Stimulated activated CD4-positive, alpha-beta T cell treated with anti-CD3 and anti-CD28 coated beads, TNF-alpha, amount 100 ng/mL, for 48 hours (primary cell): ENCODE measurements at regions not wholly inside any gene's neighbourhood (a gene's known extent, or its start where the extent isn't known, plus 50 kb on each side); places are given as distances from the start of the nearest gene placed in this dataset.

Source experiments
- DNase-seq, 3 donors: peaks; one replicate each; pipeline ENCODE4 v3.0.0-alpha.2; 2020; ENCODE audit warnings: low read depth in 3 of 3

DNA sequence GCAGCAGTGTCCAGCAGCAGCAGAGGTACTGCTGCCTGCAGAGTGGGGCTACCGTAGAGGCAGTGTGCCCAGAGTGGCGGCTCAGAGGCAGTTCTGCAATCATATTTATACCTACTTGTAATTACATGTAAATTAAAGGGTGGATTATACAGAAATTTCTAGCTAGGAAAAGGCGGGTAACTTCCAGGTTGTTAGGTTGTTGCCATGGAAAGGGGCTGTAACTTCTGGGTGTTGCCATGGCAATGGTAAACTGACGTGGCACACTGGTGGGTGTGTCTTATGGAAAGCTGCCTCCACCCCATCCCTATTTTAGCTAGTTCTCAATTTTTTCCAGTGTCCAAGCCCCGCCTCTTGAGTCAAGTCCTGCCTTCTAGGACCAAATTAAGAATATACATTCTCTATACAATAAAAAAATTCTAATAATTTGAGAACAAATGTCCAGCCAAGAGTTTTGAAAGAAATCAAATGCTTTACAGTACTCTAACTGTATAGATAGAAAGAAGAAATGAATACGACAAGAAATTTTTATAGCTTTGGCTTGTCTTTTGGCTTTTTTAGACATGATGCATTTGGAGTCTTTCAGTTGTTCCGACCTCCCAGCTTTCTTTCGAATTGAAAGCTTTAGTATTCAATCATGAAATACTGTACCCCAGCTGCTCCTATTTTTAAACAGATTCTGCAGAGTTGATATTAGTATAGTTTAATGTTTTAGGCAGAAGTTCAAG is 816.6 kb downstream of the DIAPH3 start:
- no peak for DNase-seq

DNA sequence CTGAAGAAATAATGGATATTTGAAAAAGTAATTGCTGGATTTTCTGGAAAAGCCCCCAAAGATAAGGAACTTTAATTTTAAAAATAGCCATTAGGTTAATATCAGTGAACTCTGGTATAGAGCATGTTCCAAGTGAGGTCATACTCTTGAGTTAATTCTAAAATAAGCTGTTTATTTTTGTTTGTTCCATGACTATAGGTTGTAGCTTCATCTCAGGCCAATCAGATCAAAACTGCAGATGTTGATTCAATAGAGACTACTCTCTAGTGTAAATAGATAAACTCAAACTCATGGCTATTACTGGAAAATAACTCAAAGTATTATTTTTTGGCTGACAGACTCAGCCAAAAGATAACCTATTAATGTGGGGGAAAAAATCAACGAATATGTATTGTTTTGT is 815.1 kb downstream of the DIAPH3 start:
- no peak for DNase-seq

DNA sequence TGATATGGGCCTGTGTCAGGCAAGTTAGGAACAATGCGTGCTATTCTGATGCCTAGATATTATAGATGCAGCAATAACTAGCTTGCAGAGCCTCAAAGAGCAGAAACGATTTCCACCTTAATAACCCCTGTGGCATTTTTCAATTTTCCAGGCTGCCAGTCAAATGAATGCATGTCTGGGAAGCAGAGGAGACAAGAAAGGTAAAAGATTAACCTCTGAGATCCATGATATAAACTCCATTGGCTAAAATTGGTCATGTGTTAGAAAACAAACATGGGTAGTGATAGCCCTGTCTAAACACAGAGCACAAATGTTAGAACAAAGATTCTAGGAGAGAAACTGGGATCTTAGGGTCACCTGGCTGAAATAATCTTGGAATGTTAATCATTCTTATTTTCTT is 811.1 kb downstream of the DIAPH3 start:
- DNase-seq: no peak

DNA sequence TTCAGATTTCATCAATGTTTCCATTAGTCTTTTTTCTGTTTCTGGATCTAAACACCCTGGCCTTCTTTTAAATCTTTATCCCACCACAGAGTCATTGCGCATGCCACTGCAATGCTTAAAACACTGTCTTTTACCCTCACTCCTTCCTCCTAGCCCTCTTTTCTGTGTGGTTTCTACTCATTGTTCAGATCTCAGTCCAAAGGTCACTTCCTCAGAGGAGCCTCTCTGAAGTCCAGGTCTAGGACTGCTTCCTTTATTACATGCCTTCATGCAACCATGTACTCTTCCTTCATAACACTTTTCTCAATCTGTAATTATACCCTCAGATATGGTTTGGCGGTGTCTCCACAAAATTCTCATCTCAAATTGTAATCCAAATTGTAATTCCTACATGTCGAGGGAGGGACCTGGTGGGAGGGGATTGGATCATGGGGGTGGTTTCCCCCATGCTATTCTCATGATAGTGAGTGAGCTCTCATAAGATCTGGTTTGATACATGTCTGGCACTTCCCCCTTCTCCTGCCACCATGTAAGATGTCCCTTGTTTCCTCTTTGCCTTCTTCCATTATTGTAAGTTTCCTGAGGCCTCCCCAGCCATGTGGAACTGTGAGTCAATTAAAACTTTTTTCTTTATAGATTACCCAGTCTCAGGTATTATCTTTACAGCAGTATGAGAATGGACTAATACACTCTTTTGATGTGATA is 808.9 kb downstream of the DIAPH3 start:
- no peak for DNase-seq

DNA sequence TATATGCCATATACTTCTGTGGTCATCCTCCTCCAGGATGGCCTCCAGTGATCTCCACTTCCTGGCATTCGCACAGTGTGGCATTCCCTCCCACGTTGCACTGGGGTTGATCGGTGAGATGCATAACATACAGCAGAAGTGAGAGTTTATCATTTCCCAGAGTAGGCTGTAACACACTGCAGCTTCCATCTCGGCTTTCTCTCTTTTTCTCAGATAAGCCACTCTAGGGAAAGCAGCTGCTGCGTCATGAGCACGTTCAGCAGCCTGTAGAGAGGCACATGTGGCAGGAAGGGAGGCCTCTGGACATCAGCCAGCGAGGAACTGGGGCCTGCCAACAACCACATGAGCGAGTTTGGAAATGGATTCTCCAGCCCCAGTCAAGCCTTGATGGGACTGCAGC is 807.1 kb downstream of the DIAPH3 start:
- DNase-seq: no peak

DNA sequence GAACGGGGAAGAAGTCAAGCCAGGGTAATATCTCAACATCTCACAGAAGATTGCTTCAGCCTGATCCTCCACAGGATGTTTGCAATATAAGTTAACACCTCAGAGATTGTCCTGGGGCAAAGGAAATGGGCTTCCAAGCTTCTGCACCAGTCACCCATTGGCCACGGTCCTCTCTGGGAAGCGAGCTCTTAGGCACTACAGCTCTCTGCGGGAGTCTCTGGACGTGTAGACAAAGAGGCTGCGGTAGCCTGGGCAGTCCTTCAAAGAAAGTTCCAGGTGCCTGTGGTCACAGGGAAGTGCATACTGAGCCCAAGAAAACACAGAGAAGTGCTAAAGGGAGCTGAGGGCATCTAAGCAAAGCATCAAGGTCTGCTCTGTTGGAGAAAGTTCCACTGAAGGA is 805.7 kb downstream of the DIAPH3 start:
- DNase-seq: no peak

DNA sequence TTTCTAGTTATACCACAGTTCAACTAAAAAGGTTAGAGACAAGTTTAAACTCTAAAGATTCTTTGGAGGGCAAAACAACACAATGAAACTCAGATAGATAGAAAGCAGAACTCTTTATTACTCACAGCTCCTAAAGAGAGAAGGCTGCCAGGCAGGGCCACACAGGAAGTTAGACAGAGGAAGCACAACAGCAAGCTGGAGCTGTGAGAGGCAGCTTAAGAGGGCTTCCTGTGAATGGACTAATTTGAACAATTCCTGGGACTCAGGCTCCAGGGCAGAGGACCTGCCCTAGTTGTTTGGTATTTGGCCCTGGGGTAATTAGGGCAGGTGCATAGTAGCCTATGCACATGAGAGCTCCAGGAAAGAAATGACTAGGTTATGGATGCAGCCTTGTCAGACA is 803.6 kb downstream of the DIAPH3 start:
- no peak for DNase-seq

DNA sequence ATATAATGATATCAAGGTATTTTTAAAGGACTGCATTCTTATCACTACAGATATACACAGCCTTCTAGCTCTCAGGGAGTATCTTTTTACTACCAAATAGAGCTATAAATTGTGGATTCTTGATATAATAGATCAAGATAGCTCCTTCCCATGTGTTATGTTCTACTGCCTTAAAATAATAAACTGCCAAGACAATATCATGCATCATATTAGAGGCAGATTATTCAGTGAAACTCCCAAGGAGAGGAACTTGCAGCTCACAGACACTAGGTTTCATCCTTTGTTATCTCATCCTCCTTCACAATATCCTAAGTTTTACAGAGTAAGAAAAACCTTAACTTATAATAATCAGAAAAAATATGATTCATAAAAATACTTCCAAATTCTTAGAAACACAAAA is 802.8 kb downstream of the DIAPH3 start:
- no peak for DNase-seq

DNA sequence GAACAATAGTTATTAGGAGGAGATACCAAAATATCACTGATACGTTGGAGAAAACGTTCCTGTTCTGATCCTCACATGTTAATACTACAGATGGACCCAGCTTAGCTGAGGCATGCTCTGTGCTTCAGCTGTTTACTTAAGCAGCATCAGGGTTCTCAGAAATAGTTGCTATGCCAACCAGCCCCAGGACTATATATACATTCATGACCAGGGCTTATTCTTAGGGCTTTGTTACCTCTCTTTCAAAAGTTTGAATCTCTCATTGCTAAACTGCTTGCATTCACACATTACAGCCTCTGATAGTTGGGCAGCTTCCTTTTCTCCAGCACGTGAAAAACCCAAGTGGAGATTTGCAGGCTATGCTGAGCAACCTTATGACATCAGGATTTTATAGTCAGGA is 800.4 kb downstream of the DIAPH3 start:
- DNase-seq: no peak

DNA sequence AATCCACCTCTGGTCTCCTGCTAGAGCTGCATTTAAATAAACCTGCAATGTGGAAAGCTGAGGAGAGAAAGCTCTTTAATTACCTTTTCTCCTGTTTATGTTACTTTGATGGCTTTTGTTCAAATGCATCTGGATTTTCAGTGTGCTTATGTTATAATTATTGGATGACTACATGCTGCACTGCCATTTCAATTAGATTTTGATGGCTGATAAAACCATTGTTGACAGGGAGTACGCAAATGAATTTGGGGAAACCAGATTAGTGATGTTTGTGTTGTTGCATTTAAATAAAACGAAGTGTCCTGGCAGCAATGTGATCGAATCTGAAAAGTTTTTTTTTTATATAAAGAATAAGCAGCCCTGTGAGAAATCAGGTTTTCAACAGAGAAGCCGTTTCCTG is 799.8 kb downstream of the DIAPH3 start:
- DNase-seq: no peak

DNA sequence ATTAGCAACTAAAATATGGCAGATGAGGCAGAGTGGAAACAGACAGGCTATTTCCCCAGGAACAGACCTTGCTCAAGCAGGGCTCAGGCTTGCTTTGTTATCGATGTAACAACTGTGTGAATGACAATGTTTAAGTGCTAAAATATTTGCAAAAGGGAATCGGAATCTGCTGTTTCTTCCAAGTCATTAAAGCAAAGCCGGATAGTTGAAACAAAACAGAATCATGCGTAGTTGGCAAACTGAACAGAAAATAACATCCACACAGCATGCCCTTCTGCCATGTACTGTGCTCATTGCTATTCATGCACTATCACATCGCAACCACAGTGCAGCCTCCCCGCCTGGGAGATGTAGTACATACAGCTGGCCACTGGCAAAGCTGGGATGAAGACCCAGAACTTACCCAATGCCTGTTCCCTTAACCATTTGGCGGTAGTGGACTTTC is 799.1 kb downstream of the DIAPH3 start:
- no peak for DNase-seq

DNA sequence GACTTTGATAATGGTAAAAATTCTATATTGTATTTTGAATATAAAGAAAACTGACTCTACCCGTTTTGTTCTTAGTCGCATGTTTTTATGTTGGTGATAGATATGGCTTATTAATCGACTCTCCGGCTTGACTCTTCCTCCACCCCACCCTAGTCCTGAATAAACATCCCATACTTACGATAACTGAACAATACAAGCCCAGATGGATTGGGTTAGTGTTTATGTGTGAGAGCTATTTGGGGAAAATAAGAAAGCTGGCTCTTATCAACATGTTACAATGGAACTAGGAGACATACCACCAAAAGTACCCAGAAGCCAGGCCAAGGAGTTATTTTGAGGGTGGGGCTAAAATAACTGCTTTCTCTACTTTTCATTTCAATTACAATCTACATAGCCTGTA is 796.3 kb downstream of the DIAPH3 start:
- DNase-seq: no peak

DNA sequence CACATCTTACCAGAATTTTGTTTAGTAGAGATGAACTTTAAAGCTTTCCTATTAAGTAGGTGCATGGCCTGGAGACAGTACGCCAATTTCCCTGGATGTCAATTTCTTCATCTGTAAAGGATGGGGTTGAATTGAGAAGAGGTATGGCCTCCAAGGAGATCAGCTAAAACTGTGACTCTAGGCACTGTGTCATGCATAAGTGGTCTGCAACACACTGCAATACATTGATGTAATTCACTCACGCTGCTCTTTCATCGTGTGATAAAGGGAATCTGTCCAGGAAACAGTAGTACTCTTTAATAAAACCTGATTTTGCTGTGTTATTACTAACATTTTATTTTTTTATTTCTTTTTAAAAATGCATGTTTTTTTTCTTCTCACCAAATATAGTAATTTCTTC is 795.8 kb downstream of the DIAPH3 start:
- no peak for DNase-seq

DNA sequence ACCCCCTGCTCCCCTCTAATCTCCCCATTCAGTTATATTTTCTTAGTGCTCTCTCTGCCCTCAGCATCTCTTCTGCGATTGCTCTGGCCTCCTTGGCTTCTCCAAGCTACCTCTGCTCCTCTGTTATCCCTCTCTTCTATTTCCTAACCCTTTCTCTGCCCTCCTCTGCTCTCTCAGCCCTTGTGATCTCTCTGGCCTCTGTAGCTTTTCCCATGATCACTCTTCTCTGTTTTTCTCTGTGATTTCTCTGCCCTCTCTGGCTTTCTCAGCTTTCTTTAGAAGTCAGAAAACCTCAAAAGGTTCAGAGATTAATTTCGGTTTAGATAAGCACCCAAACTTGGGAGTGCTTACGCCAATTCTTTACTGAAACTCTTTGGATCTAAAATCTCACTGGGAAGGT is 795.0 kb downstream of the DIAPH3 start:
- no peak for DNase-seq

DNA sequence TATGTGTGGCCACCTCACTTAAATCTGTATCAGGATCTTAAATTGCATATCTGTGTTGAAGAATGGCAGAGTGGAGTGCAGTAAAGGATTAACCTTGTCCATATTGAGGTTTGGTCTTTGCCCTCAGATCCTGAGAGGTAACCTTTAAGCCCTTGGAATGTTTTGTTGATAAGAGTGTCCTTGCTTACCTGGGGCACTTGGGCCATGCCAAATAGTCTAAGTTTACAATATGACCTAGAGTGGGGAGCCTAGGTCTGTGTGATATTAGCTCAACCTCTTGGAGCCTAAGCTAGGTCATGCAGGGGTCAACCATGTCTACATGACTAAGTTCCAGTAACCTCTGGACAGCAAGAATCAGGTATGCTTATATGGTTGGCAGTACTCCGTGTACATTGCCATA is 792.5 kb downstream of the DIAPH3 start:
- DNase-seq: no peak

DNA sequence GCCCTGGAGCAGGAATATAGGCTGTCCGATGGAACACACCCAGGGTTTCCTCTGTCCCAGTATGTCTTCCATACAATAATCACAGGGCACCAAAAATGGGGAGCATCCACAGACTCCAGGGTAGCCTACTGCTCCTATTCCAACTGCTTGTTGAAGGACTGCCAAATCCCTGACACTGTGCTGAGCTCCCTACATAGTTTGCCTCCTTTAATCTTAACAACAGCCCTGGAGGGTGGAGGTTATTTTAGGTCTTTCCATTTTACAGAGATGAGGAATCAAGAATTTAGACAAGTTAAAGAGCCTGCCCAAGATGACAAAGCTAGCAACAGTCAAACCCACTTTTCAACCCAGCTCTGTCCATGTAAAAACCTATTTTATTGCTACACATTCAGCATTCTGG is 790.4 kb downstream of the DIAPH3 start:
- no peak for DNase-seq

DNA sequence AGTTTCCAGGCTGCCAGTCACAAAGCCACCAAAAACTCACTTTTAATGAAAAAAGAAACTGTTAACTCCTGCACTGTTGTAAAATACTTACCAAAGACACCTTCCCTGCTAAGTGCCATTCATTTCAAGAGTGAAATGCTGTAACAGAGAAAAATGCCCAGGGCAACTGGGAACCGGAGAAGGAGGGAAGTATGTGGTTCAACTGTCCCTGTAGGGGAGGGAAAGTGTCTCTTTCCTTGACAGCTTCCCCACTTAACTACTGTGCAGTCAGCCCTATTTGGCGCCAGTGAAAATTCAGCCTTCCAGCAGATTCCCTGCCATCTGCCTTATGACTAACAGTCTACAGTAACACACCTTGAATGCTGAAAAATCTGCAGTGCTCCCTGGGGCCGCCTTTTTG is 789.0 kb downstream of the DIAPH3 start:
- no peak for DNase-seq

DNA sequence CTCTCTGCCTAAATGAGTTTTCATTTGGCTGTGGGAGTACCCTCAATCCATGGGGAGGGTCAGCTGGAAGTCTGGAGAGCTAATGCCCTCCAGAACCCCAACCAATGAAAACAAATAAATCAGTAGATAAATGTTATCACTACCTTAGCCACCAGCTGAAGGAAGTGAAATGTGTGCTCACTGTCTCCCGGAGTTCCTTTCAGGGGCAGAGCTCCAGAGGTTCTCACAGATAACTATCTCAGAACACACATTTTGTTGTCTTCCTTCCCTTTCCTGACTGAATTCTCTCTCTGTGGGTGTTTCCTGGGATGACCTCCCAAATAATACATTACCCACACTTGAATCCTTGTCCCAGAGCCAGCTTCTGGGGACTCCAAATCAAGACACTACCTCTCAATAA is 779.6 kb downstream of the DIAPH3 start:
- no peak for DNase-seq

DNA sequence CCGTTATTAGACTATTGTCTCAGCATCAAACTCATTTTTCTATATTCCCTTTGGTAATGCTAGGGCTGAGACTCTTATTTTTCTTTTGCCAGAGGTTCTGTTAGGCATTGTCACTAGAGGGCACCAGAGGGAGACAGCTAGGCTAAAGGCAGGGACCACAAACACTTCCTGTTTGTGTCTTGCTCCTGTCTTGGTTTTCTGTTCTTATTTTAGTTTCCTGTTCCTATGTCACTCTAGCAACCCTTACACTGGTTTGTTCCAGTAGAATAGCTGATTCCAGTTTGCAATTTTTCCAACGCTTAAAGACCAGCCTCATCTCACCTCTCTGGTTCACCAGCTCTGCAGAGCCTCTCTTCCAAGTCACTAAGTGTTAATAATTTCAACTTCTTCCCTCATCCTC is 772.0 kb downstream of the DIAPH3 start:
- DNase-seq: peak; percentile 12 to 53 (median 23)

DNA sequence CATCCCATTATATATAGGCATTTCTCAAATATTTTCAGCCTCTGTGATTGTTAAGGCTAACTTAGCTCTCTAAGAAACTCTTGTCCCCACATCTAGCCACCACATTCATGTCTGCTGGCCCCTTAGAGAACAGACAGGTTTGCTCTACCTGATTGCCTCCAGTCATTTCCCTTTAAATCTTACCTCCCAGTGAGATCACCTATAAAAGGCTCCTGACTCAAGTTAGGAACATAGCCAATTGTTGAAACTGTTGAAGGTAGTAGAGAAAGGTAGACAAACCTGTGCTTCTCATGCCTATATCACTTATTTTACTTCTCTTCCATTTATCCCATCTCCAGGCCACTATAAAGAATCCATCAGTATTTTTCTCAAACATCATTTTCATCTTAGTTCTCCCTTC is 771.4 kb downstream of the DIAPH3 start:
- DNase-seq: no peak

DNA sequence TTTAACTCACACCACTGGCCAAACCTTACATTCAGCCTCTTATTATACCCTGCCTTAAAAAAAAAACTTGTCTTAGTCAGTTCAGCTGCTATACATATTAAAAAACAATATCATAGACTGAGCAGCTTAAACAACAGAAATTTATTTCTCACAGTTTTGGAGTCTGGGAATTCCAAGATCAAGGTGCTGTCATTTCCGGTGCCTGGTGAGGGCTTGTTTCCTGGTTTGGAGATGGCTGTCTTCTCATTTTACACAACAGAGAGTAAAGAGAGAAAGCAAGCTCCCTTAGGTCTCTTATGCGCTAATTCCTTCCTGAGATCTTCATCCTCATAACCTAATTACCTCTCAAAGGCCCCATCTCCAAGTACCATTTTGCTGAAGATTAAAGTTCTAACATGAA is 769.2 kb downstream of the DIAPH3 start:
- DNase-seq: no peak

DNA sequence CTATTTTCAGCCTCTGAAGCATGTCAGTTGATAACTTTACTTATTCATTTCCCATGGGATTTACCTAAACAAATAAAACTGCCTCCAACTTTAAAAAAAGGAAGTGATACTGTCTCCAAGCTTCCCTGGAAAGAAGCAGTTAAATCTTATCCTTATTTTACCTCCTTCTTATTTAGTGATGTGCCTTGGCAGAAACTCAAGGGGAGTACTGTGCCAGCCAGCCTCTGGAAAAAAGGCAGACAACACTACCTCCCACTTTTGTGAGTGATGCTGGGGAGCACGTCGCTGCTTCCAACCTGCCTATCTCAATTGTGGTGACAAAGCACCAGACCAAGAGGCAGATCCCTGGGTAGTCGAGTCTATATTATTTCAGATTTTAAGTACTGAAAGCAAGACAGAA is 765.6 kb downstream of the DIAPH3 start:
- no peak for DNase-seq

DNA sequence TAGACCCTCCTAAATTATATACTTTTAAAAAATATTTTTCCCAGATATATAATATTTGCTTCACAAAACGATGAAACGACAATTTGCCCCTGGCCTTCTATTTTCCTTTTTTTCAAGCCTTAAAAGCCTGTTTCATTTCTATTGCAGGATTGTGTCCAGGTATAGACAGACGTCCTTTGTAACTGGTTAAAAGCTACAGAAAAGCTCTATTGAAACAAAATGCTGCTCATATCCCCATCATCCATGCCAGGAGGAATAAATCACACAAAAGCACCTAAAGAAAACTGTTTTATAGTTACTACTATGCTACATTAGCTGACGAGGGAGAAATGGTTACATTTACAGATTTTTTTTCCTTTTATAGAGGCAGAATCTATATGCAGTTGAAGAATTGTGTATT is 765.1 kb downstream of the DIAPH3 start:
- no peak for DNase-seq

DNA sequence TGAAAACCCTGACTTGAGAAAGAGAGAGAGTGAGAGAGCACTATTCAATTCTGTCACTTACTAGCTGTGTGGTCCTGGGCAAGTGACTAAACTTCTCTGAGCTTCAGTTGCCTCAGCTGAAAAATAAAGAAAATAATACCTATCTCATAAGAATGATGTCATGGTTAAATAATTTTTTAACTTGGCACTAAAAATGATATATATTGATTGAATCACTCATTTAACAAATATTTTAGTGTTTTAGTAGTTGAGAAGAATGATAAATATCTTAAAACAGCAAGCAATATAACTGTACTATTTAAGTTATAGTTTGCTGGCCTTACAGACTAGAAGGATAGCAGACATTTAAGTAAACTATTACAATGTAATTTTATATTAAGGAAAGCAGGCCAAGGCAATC is 764.2 kb downstream of the DIAPH3 start:
- no peak for DNase-seq
